ENCODE measurements at regions not wholly inside any gene's neighbourhood (a gene's known extent, or its start where the extent isn't known, plus 50 kb on each side); places are given as distances from the start of the nearest gene placed in this dataset.

DNA sequence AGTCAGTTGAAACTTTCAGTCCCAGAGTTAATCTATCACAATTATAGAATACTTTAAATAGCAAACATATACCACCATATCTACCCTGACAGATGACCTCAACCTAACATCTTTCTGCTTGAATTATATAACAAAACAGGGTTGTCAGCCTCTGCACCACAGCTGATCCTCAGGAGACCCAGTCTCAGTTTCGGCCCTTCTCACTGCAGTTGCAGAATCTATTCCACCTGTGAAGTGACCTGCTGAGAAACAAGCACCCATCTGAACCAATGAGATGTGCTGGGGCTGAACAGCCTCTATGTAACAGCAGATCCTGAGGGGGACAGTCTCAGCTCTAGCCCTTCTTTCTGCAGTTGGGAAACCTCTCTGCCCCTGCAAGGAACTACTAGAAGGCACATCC lies 567.6 kb downstream of the KCNJ3 start:
- DNase-seq (ENCODE audit: low read depth) = no peak
- Histone ChIP-seq H3K36me3 (ENCODE audit: control insufficient read depth, insufficient read depth, low read length) (no peaks in the 10 kb centered on the region), H3K27me3 (ENCODE audit: control insufficient read depth, insufficient read depth, low read length) (no peaks in the 10 kb centered on the region), H3K4me3 (ENCODE audit: low read depth, low read length) (no peak overlapping the region)
- TF ChIP-seq, protein P1, sequence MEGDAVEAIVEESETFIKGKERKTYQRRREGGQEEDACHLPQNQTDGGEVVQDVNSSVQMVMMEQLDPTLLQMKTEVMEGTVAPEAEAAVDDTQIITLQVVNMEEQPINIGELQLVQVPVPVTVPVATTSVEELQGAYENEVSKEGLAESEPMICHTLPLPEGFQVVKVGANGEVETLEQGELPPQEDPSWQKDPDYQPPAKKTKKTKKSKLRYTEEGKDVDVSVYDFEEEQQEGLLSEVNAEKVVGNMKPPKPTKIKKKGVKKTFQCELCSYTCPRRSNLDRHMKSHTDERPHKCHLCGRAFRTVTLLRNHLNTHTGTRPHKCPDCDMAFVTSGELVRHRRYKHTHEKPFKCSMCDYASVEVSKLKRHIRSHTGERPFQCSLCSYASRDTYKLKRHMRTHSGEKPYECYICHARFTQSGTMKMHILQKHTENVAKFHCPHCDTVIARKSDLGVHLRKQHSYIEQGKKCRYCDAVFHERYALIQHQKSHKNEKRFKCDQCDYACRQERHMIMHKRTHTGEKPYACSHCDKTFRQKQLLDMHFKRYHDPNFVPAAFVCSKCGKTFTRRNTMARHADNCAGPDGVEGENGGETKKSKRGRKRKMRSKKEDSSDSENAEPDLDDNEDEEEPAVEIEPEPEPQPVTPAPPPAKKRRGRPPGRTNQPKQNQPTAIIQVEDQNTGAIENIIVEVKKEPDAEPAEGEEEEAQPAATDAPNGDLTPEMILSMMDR (IDR thresholded peaks at IDR 0.05; ENCODE audit: insufficient read depth, low read length, poor library complexity, severe bottlenecking) = no peak

DNA sequence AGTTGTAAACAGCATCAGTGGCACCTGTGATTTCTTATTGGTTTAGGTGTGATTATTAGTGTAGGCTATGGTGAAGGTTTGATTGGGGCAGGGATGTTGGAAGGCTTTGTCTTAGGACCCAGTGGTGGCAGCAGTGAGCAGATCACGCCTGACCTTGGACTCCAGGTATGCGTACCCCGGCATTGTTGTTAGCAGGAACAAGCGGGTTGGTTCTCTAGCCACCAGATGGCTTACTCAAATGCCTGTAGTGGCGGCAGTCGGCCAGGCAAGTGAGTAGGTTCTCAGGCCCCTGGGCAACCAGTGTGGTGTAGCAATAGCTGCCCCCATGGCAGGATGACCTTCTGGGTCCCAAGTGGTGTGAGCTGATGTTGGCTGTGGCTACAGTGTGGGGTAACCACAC lies 558.3 kb downstream of the KCNJ3 start:
- no peaks in the 10 kb centered on the region for H3K36me3 ChIP-seq (ENCODE audit: control insufficient read depth, insufficient read depth, low read length)
- H3K27me3 ChIP-seq (ENCODE audit: control insufficient read depth, insufficient read depth, low read length) = no peaks in the 10 kb centered on the region
- no peak for DNase-seq (ENCODE audit: low read depth)
- TF ChIP-seq, protein P1 (IDR thresholded peaks at IDR 0.05; ENCODE audit: insufficient read depth, low read length, poor library complexity, severe bottlenecking) = no peak
- H3K4me3 ChIP-seq (ENCODE audit: low read depth, low read length) = no peak overlapping the region

DNA sequence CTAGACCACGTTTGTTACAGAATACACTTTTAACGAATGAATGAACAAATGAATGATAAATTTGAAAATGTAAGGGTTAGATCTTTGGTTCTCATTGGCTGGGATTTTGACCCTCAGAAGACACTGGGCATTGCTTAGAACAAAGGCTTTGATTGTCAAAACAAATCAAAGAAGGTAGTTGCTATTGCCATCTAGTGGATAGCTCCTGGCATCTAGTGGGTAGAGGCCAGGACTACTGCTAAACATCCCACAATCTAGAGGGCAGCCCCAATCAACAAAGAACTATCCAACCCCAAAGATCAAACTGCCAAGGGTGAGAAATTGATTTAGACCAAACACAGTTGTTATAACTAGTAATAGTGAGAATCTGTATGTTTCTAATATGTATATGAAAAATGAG lies 552.3 kb downstream of the KCNJ3 start:
- Histone ChIP-seq H3K4me3 (ENCODE audit: low read depth, low read length) (no peak overlapping the region), H3K36me3 (ENCODE audit: control insufficient read depth, insufficient read depth, low read length) (no peaks in the 10 kb centered on the region), H3K27me3 (ENCODE audit: control insufficient read depth, insufficient read depth, low read length) (no peaks in the 10 kb centered on the region)
- DNase-seq (ENCODE audit: low read depth) = no peak
- TF ChIP-seq, protein P1 (IDR thresholded peaks at IDR 0.05; ENCODE audit: insufficient read depth, low read length, poor library complexity, severe bottlenecking) = peak; percentile 52

DNA sequence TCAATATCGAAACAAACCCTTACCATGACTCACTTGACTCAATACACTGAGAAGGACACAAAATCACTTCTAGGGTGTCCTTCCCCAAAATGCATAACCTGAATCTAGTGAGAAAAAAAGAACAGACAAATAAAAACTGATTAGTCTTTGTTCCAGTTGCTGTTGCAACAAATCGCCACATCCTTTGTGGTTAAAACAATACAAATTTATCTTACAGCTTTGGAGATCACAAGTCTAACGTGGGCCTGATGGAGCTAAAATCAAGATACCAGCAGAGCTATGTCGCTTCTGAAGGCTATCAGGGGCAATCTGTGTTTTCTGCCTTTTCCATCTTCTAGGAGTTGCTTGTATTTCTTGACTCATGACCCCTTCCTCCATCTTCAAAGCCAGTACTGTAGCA lies 541.7 kb downstream of the KCNJ3 start:
- Histone ChIP-seq H3K4me3 (ENCODE audit: low read depth, low read length) (no peak overlapping the region), H3K36me3 (ENCODE audit: control insufficient read depth, insufficient read depth, low read length) (no peaks in the 10 kb centered on the region), H3K27me3 (ENCODE audit: control insufficient read depth, insufficient read depth, low read length) (no peaks in the 10 kb centered on the region)
- no peak for DNase-seq (ENCODE audit: low read depth)
- TF ChIP-seq, protein P1 (IDR thresholded peaks at IDR 0.05; ENCODE audit: insufficient read depth, low read length, poor library complexity, severe bottlenecking) = no peak

DNA sequence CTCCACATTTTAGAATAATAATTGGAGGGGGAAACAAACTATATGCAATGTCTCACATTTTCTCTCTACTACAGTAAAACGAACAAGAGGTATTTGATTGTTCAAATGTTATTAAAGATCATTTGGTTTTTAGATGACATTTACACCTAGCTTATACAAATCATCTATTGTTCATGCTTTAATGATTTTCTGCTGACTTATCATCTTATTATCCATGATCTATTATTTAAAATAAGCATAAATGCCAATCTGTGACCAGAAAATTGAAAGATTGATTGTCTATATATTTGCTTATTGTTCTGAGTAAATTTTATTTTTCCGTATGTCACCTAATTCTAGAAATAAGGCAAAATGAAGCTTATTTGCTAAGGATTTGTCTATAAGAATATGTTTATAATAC lies 537.2 kb downstream of the KCNJ3 start:
- H3K27me3 ChIP-seq (ENCODE audit: control insufficient read depth, insufficient read depth, low read length) = no peaks in the 10 kb centered on the region
- TF ChIP-seq, protein P1 (IDR thresholded peaks at IDR 0.05; ENCODE audit: insufficient read depth, low read length, poor library complexity, severe bottlenecking) = no peak

DNA sequence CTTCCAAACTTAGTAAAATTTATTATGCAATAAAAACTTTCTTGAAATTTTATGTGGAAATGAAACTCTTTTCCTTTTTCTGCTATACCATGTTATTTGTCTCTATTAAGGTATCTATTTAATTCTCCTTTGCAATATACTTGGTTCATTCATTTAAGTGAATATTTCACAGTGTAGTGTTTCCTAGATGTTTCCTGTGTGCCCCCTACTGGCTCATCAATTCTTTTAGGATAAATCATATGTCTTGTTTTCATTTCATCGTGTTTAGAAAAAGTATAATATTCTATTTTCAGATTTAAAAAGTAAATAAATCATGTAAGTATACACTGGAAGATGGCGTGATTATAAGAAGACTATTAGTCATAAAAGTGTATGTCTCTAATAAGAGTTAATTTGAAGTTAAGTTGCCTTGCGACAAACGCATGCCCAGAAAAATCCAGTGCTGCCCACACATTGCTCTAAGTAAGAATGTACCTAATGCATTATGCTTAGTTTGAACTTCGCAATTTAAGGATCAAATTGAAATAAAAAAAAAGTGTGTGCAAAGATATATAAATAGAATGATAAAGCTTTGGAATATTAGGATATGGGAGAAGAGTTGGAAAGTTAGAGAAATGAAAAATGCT lies 525.4 kb downstream of the KCNJ3 start:
- no peaks in the 10 kb centered on the region for H3K27me3 ChIP-seq (ENCODE audit: control insufficient read depth, insufficient read depth, low read length)
- TF ChIP-seq, protein P1 (IDR thresholded peaks at IDR 0.05; ENCODE audit: insufficient read depth, low read length, poor library complexity, severe bottlenecking) = peak; percentile 45
- no peak for DNase-seq (ENCODE audit: low read depth)
- H3K4me3 ChIP-seq (ENCODE audit: low read depth, low read length) = no peak overlapping the region
- no peaks in the 10 kb centered on the region for H3K36me3 ChIP-seq (ENCODE audit: control insufficient read depth, insufficient read depth, low read length)

More for the DNA sequence above, 537.2 kb downstream of the KCNJ3 start:
- no peak overlapping the region for H3K4me3 ChIP-seq (ENCODE audit: low read depth, low read length)
- H3K36me3 ChIP-seq (ENCODE audit: control insufficient read depth, insufficient read depth, low read length) = no peaks in the 10 kb centered on the region
- DNase-seq (ENCODE audit: low read depth) = no peak
